HG03064 (cell line): ENCODE measurements at regions not wholly inside any gene's neighbourhood (a gene's known extent, or its start where the extent isn't known, plus 50 kb on each side); places are given as distances from the start of the nearest gene placed in this dataset.
"Not testable (repeated sequence)": the region's sequence is repeated elsewhere in the genome, so short reads cannot be mapped to it uniquely, and the experiment has no call there.

Experiments
- ATAC-seq: cut with Tn5 transposase; IDR thresholded peaks from one replicate; pipeline ENCODE4 v1.9.1; 2021; ENCODE audit warnings: low read depth; ENCODE audit not compliant: unreplicated experiment

DNA sequence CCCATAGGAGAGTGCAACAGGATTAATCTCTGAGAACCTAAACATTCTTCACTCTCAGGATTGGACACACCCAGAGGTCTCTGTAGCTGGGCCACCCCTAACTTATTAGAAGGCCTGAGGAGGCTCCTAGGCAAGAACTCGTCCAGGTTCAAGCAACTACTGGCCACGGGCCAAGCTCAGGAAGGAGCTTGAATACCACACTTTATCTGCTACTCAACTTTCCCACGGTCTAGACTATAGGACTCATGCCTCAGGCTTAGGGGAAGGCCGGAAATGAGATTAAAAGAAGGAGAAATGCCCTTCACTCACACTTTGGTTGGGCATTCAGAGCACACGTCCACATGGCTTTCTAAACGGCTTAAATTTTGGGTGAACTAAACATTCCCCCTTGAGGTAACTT is 142.8 kb upstream of the PHYHIPL start:
- ATAC-seq = no peak

DNA sequence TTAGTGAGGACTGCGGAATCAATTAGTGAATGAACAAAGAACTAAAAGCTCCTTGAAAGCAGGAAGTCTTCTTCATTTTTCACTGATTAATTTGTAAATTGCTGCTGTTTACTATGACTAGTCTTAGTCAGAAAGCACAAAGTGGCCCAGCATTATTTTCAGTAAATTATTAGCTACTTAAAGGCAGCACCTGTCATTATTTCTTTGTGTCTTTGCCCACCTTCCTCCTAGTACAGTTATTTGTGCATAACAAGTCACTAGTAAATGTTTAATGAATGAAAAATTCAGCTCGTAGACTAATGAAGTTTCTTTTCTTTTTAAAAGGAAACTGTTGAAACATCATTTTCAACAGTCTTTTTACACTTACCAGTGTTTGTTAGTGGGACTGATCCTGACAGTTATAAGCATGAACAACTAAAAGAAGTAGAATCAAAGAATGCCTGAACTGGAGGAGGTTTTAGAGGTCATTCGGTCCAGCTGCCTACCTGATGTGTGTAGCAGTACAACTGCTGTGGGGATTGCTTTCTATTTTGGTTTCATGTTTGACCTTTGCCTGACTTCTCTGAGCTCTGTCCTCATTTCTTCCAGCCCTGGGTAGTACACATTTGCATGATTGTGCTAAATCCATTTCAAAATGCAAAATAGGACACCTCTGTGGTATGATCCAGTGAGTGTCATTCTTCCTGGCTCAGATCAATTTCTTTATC is 140.0 kb upstream of the PHYHIPL start:
- peak; percentile 65 for ATAC-seq

DNA sequence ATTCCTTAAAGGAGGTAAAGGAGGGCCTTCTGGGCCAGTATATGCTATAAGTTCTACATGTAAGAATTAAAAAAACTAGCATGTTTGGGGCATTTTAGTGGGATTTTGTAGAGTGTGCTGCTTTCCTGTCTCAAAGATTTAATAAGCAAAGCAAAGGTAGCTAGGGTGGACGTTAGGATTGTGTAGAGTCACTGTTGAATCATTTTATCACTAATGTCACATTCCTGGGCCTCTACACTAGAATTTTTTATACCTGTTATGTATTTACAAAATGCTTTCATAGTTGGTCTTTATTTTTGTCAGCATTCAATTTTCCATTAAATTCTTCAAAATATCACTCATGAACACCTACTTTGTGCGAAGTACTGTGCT is 139.4 kb upstream of the PHYHIPL start:
- no peak for ATAC-seq

DNA sequence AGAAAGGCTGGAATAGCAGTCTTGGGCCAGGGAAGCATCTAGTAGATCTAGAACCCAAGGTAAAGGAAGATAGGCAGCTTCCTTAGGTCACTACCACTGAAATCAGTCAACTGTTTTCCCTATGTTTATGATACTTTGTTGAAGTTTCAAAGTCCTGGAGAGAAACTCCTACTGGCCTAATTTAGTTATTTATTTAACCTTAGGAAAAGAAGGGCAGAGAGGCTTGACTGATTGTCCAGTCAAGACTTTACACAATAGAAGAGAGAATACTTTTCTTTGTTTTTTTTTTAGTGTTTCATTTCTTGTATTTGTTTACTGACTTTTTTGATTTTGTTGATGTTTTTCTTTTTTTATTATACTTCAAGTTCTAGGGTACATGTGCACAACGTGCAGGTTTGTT is 138.9 kb upstream of the PHYHIPL start:
- no peak for ATAC-seq

DNA sequence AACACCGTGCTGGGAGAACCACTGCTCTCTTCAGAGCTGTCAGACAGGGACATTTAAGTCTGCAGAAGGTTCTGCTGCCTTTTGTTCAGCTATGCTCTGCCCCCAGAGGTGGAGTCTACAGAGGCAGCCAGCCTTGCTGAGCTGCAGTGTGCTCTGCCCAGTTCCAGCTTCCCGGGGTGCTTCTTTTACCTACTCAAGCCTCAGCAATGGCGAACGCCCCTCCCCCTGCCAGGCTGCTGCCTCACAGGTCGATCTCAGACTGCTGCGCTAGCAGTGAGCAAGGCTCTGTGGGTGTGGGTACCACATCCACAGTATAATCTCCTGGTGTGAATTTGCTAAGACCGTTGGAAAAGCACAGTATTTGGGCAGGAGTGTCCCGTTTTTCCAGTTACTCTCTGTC is 133.1 kb upstream of the PHYHIPL start:
- ATAC-seq = not testable (repeated sequence)

DNA sequence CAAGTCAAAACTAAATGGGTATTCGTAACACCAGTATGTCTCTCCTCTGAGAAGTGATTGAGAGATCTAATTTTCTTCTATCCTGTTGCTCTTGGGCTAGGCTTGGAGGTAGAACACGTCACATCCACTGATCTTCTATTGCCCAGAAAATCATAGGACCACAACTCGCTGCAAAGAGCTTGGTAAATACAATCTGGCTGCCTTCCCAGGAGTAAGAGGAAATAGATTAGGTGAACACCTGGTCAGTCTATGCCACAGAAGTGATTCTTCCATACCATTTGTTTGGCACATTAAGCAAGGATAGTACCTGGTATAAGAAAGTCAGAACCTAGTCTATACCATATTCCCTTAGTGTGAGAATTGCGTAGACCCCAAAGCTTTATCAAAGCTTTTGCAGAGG is 129.3 kb upstream of the PHYHIPL start:
- ATAC-seq = no peak

DNA sequence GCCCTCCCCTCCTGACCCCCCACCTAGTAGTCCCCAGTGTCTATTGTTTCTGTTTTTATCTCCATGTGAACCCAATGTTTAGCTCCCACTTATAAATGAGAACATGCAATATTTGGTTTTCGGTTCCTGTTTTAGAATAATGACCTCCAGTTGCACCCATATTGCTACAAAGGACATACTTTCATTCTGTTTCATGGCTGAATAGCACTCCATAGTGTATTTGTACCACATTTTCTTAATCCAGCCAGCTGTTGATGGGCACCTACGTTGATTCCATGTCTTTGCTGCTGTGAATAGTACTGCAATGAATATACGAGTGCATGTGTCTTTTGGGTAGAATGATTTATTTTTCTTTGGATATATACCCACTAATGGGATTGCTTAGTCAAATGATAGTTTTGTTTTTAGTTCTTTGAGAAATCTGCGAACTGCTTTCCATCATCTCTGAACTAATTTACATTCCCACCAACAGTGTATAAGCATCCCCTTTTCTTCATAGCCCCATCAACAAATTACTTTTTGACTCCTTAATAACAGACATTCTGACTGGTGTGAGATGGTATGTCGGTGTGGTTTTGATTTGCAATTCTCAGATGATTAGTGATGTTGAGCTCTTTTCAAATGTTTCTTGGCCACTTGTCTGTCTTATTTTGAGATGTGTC is 128.4 kb upstream of the PHYHIPL start:
- peak; percentile 77 for ATAC-seq

DNA sequence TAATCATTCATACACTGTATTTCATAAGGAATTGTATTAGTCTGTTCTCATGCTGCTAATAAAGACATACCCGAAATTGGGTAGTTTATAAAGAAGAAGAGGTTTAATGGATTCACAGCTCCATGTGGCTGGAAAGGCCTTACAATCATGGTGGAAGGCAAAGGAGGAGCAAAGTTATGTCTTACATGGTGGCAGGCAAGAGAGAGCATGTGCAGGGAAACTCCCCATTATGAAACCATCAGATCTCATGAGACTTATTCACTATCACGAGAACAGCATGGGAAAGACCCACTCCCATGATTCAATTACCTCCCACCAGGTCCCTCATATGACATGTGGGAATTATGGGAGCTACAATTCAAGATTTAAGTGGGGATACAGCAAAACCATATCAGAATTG is 122.9 kb upstream of the PHYHIPL start:
- ATAC-seq = not testable (repeated sequence)

DNA sequence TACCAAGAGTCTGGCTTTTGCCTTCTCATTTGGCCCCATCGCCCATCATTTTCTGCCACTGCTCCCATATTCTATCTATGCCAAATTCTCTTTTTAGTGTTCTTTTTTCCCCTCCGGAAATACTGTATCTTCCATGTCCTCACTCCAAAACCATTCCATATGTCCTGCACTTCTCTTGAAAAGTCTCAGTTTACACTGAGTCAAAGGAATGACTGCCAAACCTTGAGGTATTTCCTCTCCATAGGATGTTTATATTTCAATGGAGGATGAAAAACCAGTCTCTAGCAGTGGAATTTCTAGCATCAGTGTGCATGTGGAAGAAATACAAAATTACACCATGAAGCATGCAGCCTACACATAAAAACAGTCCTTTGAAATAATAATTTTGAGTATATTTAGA is 121.4 kb upstream of the PHYHIPL start:
- no peak for ATAC-seq

DNA sequence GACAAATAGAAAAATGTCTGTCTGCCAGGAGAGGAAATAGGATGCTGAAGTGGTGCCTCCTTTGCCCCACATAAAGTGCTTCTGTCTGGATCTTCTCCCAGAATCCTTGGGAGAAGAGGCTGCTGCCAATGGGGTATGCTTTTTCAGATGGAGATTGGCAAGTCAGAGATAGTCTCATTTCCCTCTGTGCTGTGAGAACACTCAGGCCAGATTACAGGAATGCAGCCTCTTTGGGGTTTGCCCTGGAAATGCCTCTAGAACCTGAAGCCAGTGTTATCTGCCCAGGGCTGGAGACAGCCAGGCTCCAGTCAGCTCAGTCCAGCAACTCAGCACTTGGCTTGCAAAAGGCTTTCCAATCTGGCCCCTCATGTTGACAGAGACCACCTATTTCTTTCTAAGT is 119.1 kb upstream of the PHYHIPL start:
- no peak for ATAC-seq

DNA sequence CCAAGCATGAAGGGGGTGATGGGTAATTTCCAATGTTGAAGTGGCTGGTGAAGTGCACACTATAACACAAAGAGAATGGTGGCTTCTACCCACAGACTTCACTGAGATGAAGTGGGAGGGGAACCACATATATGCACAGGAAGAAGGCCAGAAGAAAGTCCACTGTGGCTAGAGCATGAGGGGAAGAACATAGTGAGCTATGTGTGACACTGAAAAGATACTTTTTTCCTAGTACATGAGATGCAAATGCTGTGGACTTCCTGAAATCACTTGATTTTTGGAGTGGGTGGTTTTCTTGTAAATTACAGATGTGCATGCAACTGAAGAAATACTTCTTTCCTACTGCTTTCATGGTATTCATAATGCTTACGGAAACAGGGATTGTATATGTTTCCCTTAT is 115.6 kb upstream of the PHYHIPL start:
- no peak for ATAC-seq

DNA sequence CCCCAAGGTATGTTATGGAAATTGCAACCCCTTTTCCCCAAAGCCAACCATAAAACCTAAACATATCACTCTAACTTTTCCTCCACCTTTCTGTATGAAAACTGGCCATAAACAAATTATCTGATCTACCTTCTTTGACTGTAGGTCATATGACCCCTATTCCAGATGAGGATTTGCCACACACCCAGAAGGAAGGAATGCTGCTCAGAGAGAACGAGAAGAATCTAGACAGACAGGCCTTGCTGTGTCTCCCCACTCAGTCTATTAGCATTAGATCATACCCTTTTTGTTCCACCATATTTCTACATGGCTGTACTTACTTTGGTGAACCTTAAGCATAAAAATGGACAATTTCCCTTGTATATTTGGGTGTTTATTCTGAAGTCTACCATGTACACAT is 113.0 kb upstream of the PHYHIPL start:
- ATAC-seq = no peak

DNA sequence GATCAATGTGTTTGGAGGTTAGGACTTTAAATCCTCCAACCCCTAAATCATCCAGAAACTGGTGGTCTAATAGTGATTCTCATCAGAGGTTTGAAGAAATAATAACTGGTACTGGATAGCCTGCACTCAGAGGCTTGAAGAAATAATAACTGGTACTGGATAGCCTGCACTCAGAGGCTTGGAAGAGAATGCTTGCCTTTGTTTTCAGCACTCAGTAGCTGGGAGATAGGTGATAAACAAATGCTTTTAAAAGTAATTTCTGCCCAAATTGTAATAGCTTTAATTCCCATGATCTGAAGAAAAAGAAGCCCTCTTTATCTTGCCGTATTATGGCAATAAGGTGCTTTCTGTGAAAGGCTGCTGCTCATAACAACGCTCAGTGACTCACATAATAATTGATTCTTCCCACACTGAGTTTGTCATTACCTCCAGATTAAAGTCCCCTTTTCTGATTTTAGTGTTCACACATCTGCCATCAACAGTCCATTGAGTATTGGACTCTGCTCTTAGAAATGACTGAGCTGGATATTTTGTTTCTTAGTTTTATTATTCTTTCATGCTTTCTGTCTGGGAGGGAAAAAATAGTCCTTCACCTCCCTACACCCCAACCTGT is 112.3 kb upstream of the PHYHIPL start:
- ATAC-seq = no peak

DNA sequence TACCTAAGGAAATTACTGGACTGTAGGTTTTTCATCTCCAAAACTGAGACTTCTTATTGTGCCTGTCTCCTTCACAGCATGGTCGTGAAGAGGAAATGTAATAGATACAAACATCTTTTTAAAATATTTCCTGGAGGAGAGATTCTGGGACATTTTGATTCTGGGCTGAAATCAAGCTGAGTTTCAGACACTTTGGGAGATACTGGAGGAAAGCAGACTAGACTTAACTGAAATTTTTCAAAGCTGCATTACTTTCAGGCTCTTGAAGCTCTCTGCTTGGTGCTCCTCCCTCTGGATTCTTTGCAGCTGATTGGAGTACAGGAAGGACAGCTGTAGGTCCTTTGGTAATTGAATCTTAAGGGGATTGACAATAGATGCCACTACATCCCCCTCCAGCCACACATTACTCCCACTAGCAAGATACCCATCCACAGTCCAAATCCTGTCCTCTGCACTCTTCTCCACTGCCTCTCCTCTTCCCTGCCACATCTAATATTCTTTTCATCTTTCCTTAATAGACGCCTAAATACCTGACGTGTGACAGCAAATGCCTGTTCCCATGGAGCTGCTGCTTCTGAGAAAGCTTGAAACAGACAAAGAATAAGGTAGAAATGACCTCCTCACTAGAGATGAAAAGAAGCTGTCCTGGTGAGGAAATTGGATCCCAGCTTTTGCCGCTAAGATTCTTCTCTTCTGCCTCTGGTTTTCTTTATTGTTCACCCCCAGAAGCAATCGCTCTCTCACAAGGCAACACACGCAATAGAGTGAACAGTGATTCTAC is 111.5 kb upstream of the PHYHIPL start:
- no peak for ATAC-seq

DNA sequence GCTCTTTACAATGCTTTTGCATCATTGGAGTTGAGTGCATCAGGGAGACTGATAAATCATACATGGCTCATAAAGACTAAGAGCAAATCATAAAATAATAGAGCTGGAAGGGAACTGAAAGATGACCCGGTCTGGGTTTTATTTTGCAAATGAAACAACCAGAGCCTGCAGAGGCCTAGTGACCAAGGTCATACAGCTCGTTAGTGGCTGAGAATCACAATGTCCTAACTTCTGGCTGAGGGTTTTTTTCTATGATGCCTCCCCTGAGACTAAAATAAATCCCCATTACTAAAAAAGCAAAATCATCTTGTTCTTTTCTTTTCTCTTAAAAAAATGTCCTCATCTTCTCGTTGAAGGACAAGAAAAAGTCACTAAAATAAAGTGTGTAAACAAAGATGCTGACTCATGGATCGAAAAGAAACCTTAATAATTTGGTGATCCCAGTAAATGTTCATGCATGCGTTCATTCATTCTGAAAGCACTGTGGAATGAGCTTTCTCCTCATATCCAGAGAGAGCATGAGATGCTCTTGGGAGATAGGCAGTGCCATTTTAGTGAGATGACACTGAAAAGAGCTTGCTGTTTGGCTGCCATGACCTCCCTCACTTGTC is 107.8 kb upstream of the PHYHIPL start:
- no peak for ATAC-seq

DNA sequence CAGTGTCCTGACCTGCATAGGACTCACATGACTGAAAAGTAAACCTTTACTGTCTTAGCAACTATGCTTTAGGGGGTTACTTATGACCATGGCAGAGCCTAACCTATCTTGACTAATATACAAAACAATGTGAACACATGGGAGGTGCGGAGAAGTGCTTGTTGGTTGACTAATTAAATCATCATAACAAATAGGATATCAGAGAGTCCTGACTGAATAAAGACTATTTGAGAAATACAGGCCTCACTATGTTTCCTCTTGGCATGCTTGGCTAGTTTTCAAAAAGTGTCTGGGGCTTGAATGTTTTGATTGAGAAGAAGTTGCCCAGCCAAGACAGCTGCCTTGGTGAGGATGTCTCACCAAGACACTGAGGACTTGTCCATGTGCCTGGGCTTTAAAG is 104.4 kb upstream of the PHYHIPL start:
- ATAC-seq = no peak

DNA sequence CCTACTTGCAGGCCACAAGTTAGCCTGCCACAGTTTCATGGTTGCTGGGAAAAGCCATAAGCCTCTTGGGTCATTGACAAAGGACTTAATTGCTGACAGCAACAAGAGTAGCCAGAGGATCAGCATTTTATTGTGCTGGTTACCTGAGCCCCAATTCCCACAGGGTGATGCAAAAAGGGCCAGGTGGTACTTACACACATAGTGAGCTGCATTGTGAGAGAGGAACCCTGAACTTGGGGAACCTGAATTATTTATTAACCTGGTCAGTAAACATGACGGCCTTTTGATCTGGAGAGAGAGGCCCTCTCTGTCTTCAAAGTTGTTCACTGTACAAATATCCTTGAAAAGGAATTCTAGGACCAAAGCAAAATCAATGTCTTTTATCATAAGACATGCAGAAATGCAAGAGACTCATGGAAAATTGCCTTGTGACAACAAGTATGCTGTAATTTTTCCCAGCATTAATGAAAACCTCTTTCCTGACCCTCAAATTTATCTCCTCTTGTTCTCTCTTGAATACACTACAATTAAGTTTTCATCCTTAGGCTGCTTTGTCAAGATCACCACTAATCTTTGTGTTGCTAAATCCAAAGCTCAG is 102.9 kb upstream of the PHYHIPL start:
- no peak for ATAC-seq

DNA sequence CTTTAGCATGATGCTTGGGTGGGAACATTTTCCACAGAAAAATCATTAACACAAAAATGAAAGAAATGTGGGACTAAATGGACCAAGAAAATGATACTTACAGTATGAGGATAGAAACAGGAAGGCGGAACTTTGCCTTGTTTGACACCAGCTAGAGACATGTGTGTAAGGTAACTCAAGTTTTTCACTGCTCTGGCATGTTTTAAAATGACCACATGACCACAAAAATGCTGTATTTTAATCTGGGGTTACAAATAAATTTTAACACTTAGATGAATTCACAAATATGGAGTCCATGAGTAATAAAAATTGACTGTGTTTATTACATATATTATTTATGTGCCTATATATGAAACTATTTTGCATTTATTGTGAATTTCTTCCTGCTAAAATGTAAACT is 100.9 kb upstream of the PHYHIPL start:
- ATAC-seq = no peak

DNA sequence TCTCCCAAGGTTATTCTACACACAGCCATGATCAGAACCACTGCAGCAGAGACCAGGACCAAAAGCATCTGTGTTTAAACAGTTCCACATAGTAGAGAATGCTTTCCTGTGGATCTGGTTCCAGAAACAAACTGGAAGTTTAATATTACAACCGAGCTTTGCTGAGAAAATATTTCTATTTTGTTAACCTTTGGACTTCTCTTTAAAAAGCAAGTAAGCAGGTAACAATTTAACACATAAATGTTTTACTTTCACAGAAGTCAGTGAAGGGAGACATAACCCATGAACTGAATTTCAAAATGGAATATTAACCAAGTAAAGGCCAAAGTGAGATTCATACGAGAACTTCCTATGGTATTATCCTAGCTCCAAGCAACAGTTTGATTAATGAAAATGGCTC is 98.6 kb upstream of the PHYHIPL start:
- no peak for ATAC-seq

DNA sequence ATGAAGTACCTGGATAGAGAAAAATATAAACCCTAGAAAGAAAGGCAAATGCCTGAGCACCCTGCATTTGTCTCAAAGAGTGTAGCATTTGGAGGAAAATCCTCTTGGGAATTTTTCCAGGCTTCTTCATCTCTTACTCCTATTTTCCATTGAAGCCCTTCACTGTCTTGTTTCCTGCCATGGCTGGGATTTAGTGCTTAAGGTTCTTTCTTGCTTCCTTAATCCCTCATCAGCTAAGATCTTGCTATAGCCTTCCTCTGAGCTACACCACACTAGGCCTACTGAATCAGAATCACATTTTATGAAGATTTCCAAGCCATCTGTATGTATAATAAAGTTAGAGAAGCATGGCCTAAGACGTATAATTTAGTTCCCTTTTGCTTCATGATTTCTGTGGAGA is 97.5 kb upstream of the PHYHIPL start:
- ATAC-seq = no peak
